ENCODE measurements at regions not wholly inside any gene's neighbourhood (a gene's known extent, or its start where the extent isn't known, plus 50 kb on each side); places are given as distances from the start of the nearest gene placed in this dataset.

- Histone ChIP-seq H3K23ac (ENCODE audit: low read depth, low read length) (no peak overlapping the region), H3K4me3 (ENCODE audit: insufficient read depth, low read depth, low read length) (no peak overlapping the region), H3K4ac (ENCODE audit: low read depth, low read length) (no peak overlapping the region), H2BK15ac (ENCODE audit: low read depth, low read length) (no peak overlapping the region), H3K14ac (replicated peaks; ENCODE audit: low read depth, low read length) (no peak overlapping the region), H2BK20ac (ENCODE audit: low read depth, low read length) (no peak overlapping the region), H3K4me1 (ENCODE audit: control insufficient read depth, insufficient read depth, low read length) (no peaks in the 10 kb centered on the region), H2AK5ac (ENCODE audit: low read depth, low read length) (no peak overlapping the region), H2AK9ac (replicated peaks; ENCODE audit: low read depth, low read length, poor library complexity) (no peak overlapping the region), H2BK5ac (ENCODE audit: low read depth, low read length, poor library complexity, severe bottlenecking) (no peak overlapping the region), H3K27me3 (ENCODE audit: control insufficient read depth, insufficient read depth, low read length) (no peaks in the 10 kb centered on the region), H3K4me2 (ENCODE audit: low read depth, low read length) (no peak overlapping the region), H3K79me1 (ENCODE audit: low read depth in 1 of 2, low read length in 2 of 2) (no peaks in the 10 kb centered on the region), H2AFZ (replicated peaks; ENCODE audit: low read length, poor library complexity) (no peak overlapping the region), H2BK120ac (ENCODE audit: low read depth, low read length) (no peak overlapping the region), H4K5ac (ENCODE audit: low read depth, low read length) (no peak overlapping the region), H4K20me1 (ENCODE audit: insufficient read depth, low read length) (no peaks in the 10 kb centered on the region), H4K8ac (ENCODE audit: low read depth in 2 of 2, low read length in 2 of 2) (no peak overlapping the region), H3K36me3 (ENCODE audit: control insufficient read depth, insufficient read depth, low read length) (no peaks in the 10 kb centered on the region), H3K9me1 (ENCODE audit: insufficient read depth, low read length) (no peaks in the 10 kb centered on the region), H4K91ac (ENCODE audit: insufficient read depth, low read depth, low read length) (no peak overlapping the region), H3K18ac (ENCODE audit: low read depth, low read length) (no peak overlapping the region), H3K56ac (ENCODE audit: extremely low read depth, insufficient read depth, low read length) (no peak overlapping the region), H3K27ac (ENCODE audit: insufficient read depth, low read length) (no peak overlapping the region), H3K9ac (ENCODE audit: low read depth, low read length) (no peak overlapping the region), H3K9me3 (ENCODE audit: control insufficient read depth, insufficient read depth, low read length) (peaks cover 10% of the 10 kb centered on the region)
- no CpG with 5 or more reads among the region's 3 CpGs for WGBS, 2 experiments (ENCODE audit: extremely low coverage in 2 of 2, insufficient read length in 1 of 2)
- intact Hi-C loops (cut with micrococcal nuclease) (no loop called here), in situ Hi-C loops (cut with MboI; ENCODE audit: low sequenced_read_pairs) (no loop called here), dilution Hi-C loops (cut with HindIII; ENCODE audit: low sequenced_read_pairs, unreplicated experiment) (no loop called here)
- no TSS peak for BruUV-seq (replicated peaks)
- POLR2A ChIA-PET (ENCODE audit: unreplicated experiment), result no interaction called here
- ATAC-seq (ENCODE audit: low read depth), result no peak
- CTCF ChIA-PET, result no interaction called here
- TF ChIP-seq POLR2A (IDR thresholded peaks at IDR 0.05; ENCODE audit: low read depth, low read length), result no peak
- TF ChIP-seq, protein P1, sequence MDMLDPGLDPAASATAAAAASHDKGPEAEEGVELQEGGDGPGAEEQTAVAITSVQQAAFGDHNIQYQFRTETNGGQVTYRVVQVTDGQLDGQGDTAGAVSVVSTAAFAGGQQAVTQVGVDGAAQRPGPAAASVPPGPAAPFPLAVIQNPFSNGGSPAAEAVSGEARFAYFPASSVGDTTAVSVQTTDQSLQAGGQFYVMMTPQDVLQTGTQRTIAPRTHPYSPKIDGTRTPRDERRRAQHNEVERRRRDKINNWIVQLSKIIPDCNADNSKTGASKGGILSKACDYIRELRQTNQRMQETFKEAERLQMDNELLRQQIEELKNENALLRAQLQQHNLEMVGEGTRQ (IDR thresholded peaks at IDR 0.05; ENCODE audit: low read depth, low read length), result no peak
- no peak for TF ChIP-seq RCOR1 (IDR thresholded peaks at IDR 0.05; ENCODE audit: insufficient replicate concordance, low read length)
- no peak for TF ChIP-seq NFE2L2 (IDR thresholded peaks at IDR 0.05; ENCODE audit: low read depth, low read length)
- TF ChIP-seq BHLHE40 (IDR thresholded peaks at IDR 0.05; ENCODE audit: low read depth, low read length), result no peak
- TF ChIP-seq, protein P2, sequence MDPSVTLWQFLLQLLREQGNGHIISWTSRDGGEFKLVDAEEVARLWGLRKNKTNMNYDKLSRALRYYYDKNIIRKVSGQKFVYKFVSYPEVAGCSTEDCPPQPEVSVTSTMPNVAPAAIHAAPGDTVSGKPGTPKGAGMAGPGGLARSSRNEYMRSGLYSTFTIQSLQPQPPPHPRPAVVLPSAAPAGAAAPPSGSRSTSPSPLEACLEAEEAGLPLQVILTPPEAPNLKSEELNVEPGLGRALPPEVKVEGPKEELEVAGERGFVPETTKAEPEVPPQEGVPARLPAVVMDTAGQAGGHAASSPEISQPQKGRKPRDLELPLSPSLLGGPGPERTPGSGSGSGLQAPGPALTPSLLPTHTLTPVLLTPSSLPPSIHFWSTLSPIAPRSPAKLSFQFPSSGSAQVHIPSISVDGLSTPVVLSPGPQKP (IDR thresholded peaks at IDR 0.05; ENCODE audit: borderline replicate concordance, low read depth, low read length), result no peak
- no peak for DNase-seq
These were observed 317.4 kb upstream of the ADARB2 start for GRCh38 chr10:2054728-2055127.
